ENCODE measurements at regions not wholly inside any gene's neighbourhood (a gene's known extent, or its start where the extent isn't known, plus 50 kb on each side); places are given as distances from the start of the nearest gene placed in this dataset.
"Not testable (repeated sequence)": the region's sequence is repeated elsewhere in the genome, so short reads cannot be mapped to it uniquely, and the experiment has no call there.

- DNase-seq = no peak
Measured at GRCh38 chrX:145393702-145394235, 146.5 kb downstream of the SPANXN1 start.

- DNase-seq = no peak
Measured at GRCh38 chrX:145394344-145394743, 147.0 kb downstream of the SPANXN1 start.

DNA sequence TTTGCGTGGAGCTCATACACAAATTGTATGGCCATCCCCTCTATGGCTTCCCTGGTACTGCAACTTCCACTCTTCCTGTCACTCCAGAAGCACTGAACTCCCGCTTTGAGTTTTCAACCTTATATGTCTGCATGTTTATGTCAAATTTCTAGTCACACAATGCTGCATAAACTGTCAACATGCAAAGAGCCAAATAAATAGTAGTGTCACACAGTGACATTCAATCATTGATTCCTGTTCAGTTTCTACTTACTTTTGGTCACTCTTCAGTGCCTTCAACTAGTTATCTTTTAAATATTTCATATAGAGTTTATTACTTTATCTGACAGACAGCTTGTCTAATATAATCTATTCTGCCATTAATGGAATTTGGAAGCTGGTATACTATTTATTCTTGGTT lies 149.3 kb downstream of the SPANXN1 start:
- no peak for DNase-seq

DNA sequence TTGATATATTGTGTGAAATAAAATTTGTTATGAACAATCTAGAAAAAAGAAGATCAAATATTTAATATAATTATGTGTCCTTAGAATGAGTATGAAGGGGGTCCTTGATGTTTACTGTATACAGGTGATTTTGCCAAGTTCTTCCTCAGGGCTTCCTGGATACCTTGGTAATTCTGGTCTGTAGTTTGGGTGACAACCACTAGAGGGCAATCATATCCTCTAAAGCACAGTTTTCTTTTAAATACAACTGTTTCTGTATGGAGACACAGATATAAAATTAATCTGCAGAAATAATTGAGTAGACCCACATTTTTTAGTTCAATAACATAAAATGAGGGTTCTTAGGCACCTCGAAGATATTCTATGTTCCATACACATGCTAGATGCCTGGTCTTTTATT lies 157.7 kb downstream of the SPANXN1 start:
- no peak for DNase-seq

DNA sequence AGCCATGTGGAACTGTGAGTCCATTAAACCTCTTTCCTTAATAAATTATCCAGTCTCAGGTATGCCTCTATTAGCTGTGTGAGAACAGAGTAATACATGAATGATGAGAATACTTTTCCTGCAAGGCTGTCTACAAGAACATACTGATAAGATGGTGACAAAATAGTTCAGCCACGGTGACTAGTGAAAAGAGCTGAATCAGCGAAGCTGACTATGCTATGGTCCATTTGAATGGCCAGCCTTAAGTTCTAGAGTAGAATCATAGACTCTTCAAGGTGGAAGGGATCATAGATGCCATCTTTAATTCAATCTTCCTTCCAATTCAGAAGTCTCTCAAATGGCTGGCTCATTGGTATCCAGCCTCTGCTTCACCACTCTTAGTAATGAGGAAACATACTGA lies 163.3 kb downstream of the SPANXN1 start:
- DNase-seq = no peak

GRCh38 chrX:145436211-145436610 lies 188.9 kb downstream of the SPANXN1 start:
- not testable (repeated sequence) for DNase-seq

DNA sequence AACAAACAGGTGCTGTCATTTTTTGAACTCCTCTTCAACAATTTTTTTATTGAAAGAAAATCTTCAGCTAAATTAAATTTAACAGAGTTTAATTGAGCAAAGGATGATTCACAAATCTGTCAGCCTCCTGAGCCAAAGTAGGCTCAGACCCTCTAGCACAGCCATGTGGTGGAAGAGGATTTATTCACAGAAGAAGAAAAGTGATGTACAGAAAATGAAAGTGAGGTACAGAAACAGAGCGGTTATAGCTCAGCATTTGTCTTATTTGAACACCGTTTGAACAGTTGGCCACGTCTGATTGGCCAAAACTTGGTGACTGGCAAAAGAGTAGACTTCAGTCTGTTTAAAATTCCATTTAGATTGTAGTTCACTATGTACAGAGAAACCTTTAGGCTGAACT lies 217.3 kb downstream of the SPANXN1 start:
- no peak for DNase-seq

DNA sequence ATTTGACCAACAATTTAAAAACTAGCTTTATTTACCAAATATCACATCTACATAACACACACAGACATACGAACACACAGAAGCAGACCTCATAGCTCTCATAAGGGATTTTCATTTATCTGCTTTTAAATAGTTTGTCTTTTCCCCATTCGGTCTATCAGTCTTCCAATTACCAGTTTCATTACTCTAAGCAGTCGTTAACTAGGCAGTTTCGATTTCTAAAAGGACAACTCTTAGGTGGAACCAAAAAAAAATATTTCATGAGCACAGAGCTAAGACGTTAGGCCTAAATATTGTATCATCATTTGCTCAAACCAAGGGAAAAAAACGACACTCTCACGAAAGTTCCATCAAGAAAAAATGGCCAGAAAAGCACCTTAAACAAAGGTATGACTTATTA lies 228.4 kb downstream of the SPANXN1 start:
- no peak for DNase-seq

DNA sequence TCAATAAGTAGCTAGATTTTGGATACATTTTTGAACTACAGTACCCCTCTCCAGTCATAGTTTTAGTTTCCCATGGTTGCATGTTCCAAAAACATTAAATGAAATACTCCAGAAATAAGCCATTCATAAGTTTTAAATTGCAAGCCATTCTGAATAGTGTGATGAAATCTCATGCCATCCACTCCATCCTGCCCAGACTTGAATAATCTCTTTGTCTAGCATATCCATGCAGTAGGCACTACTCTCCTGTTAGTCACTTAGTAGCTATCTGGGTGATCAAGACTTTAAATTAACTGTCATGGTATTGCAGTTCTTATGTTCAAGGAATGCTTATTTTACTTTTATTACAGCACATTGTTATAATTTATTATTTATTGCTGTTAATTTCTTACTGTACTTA lies 237.4 kb downstream of the SPANXN1 start:
- no peak for DNase-seq

DNA sequence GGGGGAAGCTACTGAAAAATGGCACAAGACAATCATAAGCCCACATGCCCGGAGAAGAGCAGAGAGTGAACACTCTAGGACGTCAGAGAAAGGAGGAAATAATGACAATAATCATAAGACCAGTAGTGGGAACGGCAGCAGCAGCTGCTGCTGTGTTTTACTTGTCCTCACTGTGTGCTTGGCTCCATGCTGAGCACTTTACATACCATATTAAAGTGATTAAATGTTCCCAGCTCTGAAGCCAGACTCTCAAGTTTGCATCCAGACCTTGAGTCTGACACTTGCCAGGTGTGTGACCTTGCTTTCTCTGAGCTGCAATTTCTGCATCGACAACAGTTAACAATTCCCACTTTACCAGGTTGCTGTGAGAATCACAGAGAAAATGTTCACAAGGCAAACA lies 255.4 kb downstream of the SPANXN1 start:
- peak; percentile 3 for DNase-seq

- no peak for DNase-seq
Measured at GRCh38 chrX:145506214-145506613, 258.9 kb downstream of the SPANXN1 start.

- DNase-seq = no peak
Measured at GRCh38 chrX:145524931-145525330, 277.6 kb downstream of the SPANXN1 start.

GRCh38 chrX:145532176-145532780 lies 285.0 kb downstream of the SPANXN1 start:
- DNase-seq = no peak

DNA sequence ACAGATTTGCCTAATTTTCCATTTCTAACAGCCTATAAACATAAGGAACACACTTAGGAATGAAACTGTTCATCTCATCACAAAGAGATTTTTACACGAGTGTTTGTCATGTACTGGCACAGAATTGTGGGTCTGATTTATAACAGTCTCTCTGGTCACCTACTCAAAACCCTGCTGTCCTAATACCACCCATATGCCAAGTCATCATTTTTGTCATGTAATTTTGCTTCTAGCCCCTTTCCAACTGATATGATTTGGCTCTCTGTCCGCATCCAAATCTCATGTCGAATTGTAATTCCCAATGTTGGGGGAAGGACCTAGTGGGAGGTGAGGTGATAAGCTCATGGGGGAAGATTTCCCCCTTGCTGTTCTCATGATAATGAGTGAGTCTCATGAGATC lies 284.1 kb upstream of the SLITRK2 start:
- DNase-seq = no peak

DNA sequence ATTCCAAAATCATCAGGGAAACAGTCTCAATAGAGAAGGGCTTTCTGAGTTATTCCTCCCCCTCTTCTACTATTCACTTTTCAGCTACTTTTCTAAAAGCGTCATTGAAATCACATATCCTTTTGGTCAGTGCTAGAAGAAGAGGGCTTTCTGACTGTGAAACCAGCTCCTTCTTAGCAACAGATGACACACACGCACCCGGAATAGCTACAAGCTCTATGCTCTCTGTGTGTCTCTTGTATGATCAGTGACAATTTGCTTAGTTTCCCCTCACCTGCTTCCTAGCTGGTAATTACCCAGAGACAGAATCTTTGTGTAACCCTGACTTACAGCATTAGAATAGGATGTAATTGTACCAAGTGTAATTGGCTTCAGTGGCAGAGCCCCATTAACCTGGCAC lies 268.1 kb upstream of the SLITRK2 start:
- DNase-seq = no peak

GRCh38 chrX:145552643-145553042 lies 265.0 kb upstream of the SLITRK2 start:
- no peak for DNase-seq

- DNase-seq = no peak
Measured at GRCh38 chrX:145553702-145554101, 263.9 kb upstream of the SLITRK2 start.

GRCh38 chrX:145563159-145563558 lies 254.5 kb upstream of the SLITRK2 start:
- DNase-seq = no peak

- no peak for DNase-seq
Measured at GRCh38 chrX:145609951-145610511, 207.6 kb upstream of the SLITRK2 start.

- DNase-seq = no peak
Measured at GRCh38 chrX:145613894-145614293, 203.7 kb upstream of the SLITRK2 start.

DNA sequence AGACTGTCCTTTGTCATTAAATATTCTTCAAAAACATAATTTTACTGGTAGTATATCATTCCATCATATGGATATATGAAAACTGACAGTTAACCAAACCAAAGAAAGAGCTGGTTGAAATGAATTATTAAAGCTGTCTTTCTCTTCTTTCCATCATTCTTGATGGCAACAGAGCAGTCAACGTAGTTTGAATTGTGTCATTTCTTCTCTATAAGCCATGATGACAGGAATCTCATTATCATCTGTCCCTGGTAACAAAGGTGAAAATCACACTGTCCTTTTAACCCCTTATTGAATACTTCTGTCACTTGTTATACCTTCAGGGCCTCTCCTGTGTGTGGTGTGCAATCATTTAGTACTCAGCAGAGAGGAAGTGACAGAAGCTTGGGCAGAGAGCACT lies 197.0 kb upstream of the SLITRK2 start:
- no peak for DNase-seq

- no peak for DNase-seq
Measured at GRCh38 chrX:145623453-145623852, 194.2 kb upstream of the SLITRK2 start.

DNA sequence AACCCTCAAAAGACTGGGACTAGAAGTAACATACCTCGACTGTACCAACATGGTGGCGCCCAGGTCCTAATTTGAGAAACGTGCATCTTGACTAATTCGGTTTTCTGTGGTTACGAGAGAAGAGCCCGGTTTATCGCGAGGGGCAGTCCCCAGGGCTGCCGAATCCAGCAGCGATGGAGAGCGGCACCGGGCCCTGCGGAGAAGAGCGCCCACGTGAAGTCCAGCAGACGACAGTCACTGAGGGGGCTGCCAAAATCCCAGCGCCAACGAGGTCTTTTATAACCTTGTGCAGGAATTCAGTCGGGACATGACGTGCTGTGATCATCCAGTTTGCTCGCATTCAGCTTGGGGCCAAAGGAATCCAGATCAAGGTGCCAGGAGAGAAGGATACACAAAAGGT lies 187.5 kb upstream of the SLITRK2 start:
- DNase-seq = no peak

DNA sequence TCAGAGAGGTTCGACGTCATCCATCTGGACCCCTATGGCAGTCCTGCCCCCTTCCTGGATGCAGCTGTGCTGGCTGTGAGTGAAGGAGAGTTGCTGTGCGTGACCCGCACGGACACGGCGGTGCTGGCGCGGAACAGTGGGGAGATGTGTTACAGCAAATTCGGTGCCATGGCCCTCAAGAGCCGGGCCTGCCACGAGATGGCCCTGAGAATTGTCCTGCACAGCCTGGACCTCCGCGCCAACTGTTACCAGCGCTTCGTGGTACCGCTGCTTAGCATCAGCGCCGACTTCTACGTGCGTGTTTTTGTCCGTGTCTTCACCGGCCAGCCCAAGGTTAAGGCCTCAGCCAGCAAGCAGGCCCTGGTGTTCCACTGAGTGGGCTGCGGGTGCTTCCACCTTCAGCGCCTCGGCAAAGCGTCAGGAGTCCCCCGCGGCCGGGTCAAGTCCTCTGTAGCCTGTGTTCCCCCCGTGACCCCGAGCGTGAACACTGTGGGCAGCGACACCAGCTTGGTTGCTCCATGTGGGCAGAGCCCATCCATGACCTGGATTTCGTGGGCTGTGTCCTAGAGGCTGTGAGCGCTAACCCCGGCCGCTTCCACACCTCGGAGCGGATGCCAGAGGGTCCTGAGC lies 186.7 kb upstream of the SLITRK2 start:
- DNase-seq = no peak

Data from NCI-H187 treated with DMSO at 0.1 percent for 48 hours (cell line).